GM12892 (cell line): ENCODE measurements at regions not wholly inside any gene's neighbourhood (a gene's known extent, or its start where the extent isn't known, plus 50 kb on each side); places are given as distances from the start of the nearest gene placed in this dataset.

ENCODE experiments used
- POLR2A ChIP-seq: IDR thresholded peaks from 2 replicates; pipeline ENCODE4 v1.6.1; 2011; ENCODE audit warnings: low read depth, low read length, control low read depth
- POLR2AphosphoS5 ChIP-seq: IDR thresholded peaks from 2 replicates; pipeline ENCODE4 v1.6.1; 2011; ENCODE audit warnings: low read depth, low read length, control low read depth
- TAF1 ChIP-seq: IDR thresholded peaks from 2 replicates; pipeline ENCODE4 v1.6.1; 2011; ENCODE audit warnings: low read depth, mild to moderate bottlenecking, control low read depth, low read length, borderline replicate concordance

GRCh38 chr11:109508943-109509342, 87.0 kb downstream of the C11orf87 start:
- TF ChIP-seq POLR2AphosphoS5 (no peak), POLR2A (no peak), TAF1 (no peak)
